HepG2 (cell line): ENCODE measurements at regions not wholly inside any gene's neighbourhood (a gene's known extent, or its start where the extent isn't known, plus 50 kb on each side); places are given as distances from the start of the nearest gene placed in this dataset.

Experiments
- ATAC-seq: fragments of 200-7000 bp; cut with Tn5 transposase; 3 replicates; pipeline ENCODE4 v1.9.1; 2020; ENCODE audit warnings: mild to moderate bottlenecking, moderate library complexity
- BruUV-seq: library from RNA; stranded (reverse); fragments of 400-500 nt; replicated peaks from 2 replicates; lab custom pipeline; 2021; lab: Mats Ljungman, UMichigan
- CTCF ChIA-PET: fragments of 300-600 bp; formaldehyde crosslinking; extraction: SDS; loops from one replicate; lab custom pipeline; 2021; ENCODE audit warnings: low total read pairs, inconsistent platforms, low intra/inter-chr PET ratio; lab: Yijun Ruan, JAX
- POLR2A ChIA-PET: fragments of 350-600 bp; sonication (Branson Sonifier 250); formaldehyde crosslinking; loops from one replicate; lab custom pipeline; 2020; ENCODE audit warnings: antibody characterized with exemption, inconsistent platforms; lab: Yijun Ruan, JAX
- DNase-seq: peaks from one replicate; pipeline ENCODE4 v3.0.0-alpha.2; 2015; ENCODE audit warnings: low spot score
- FAIRE-seq: peaks from 3 replicates; lab custom pipeline; 2011; peaks lifted over from hg19 to GRCh38; lab: Jason Lieb, UNC
- H2AFZ ChIP-seq: one replicate; pipeline ENCODE4 v1.6.1; 2011; ENCODE audit warnings: low read length, inconsistent platforms
- H3K27ac ChIP-seq: fragments of 300-600 bp; 3 replicates; pipeline ENCODE4 v1.8.0; 2011; ENCODE audit warnings: mixed run types, mild to moderate bottlenecking, mixed read lengths, low read length, inconsistent platforms; ENCODE audit not compliant: insufficient read depth; ENCODE audit errors: extremely low read length
- H3K27me3 ChIP-seq, 2 experiments: fragments of 200-600 bp in 1 of 2; 2 replicates in 1 of 2; 3 replicates in 1 of 2; pipeline versions ENCODE4 v1.6.0 to v1.8.0; 2011; ENCODE audit warnings: low read length in 2 of 2, mild to moderate bottlenecking in 2 of 2, moderate library complexity in 2 of 2, inconsistent platforms in 1 of 2; ENCODE audit not compliant: insufficient read depth in 2 of 2, control insufficient read depth in 1 of 2
- H3K36me3 ChIP-seq, 2 experiments: fragments of 200-600 bp in 1 of 2; replicated peaks in 1 of 2; 2 replicates in 1 of 2; 3 replicates in 1 of 2; pipeline versions ENCODE4 v1.5.1 to v1.8.0; 2011; ENCODE audit warnings: low read length in 2 of 2, inconsistent platforms in 1 of 2; ENCODE audit not compliant: insufficient read depth in 2 of 2, control insufficient read depth in 1 of 2
- H3K4me1 ChIP-seq: 2 replicates; pipeline ENCODE4 v1.5.1; 2012; ENCODE audit warnings: low read length, inconsistent platforms; ENCODE audit not compliant: insufficient read depth
- H3K4me2 ChIP-seq: 2 replicates; pipeline ENCODE4 v1.6.0; 2011; ENCODE audit warnings: low read depth, low read length, inconsistent platforms
- H3K4me3 ChIP-seq, 3 experiments: fragments of 200-600 bp in 1 of 3; sonication (generic), shearing (Covaris generic) in 1 of 3; replicated peaks in 1 of 3; 2 replicates each; pipeline ENCODE4 v1.5.1; 2011 to 2016; ENCODE audit warnings: low read length in 3 of 3, inconsistent platforms in 2 of 3, low read depth in 2 of 3, mild to moderate bottlenecking in 2 of 3, control low read depth in 1 of 3, mixed read lengths in 1 of 3; ENCODE audit not compliant: insufficient read depth in 1 of 3
- H3K79me2 ChIP-seq: one replicate; pipeline ENCODE4 v1.6.1; 2011; ENCODE audit warnings: low read length, inconsistent platforms; ENCODE audit not compliant: insufficient read depth
- H3K9ac ChIP-seq: 2 replicates; pipeline ENCODE4 v1.6.0; 2011; ENCODE audit warnings: mild to moderate bottlenecking, low read depth, low read length, inconsistent platforms; ENCODE audit not compliant: insufficient read depth
- H3K9me3 ChIP-seq: 2 replicates; pipeline ENCODE4 v1.5.1; 2012; ENCODE audit warnings: mild to moderate bottlenecking, low read length
- H4K20me1 ChIP-seq: 2 replicates; pipeline ENCODE4 v1.6.0; 2011; ENCODE audit warnings: inconsistent platforms, mild to moderate bottlenecking, low read length, moderate library complexity; ENCODE audit not compliant: insufficient read depth
- ATAD3A ChIP-seq: sonication (generic); formaldehyde crosslinking; IDR thresholded peaks from 2 replicates; pipeline ENCODE4 v1.4.0; 2020; ENCODE audit warnings: missing genetic modification reagents
- CEBPZ ChIP-seq: IDR thresholded peaks from 2 replicates; pipeline ENCODE4 v1.6.1; 2012; ENCODE audit warnings: low read length, improper control_type of control experiment
- EP300 ChIP-seq, 3 experiments: sonication (generic) in 1 of 3; formaldehyde crosslinking in 1 of 3; IDR thresholded peaks; 2 replicates each; pipeline versions ENCODE4 v1.5.1 to v1.6.1; 2011 to 2020; ENCODE audit warnings: low read depth in 2 of 3, low read length in 2 of 3, borderline replicate concordance in 1 of 3, improper control_type of control experiment in 1 of 3, mild to moderate bottlenecking in 1 of 3, missing genetic modification reagents in 1 of 3, moderate library complexity in 1 of 3
- ETV5 ChIP-seq: IDR thresholded peaks from 2 replicates; pipeline ENCODE4 v1.6.1; 2018; ENCODE audit warnings: missing biosample characterization, missing genetic modification reagents, inconsistent platforms, borderline replicate concordance
- PHF20 ChIP-seq: sonication (generic); formaldehyde crosslinking; IDR thresholded peaks from 2 replicates; pipeline ENCODE4 v1.5.0; 2020; ENCODE audit warnings: mild to moderate bottlenecking, missing genetic modification reagents
- PLRG1 ChIP-seq: fragments of 450-650 bp; conservative IDR thresholded peaks from 2 replicates; pipeline ENCODE4 v1.6.1; 2016
- ZBTB37 ChIP-seq: sonication (generic); formaldehyde crosslinking; IDR thresholded peaks from 2 replicates; pipeline ENCODE4 v1.4.0; 2020; ENCODE audit warnings: mild to moderate bottlenecking, missing genetic modification reagents
- ZFP90 ChIP-seq: sonication (generic); formaldehyde crosslinking; IDR thresholded peaks from 2 replicates; pipeline ENCODE4 v1.8.0; 2022; ENCODE audit warnings: missing genetic modification reagents, mild to moderate bottlenecking, inconsistent platforms, borderline replicate concordance
- ZSCAN9 ChIP-seq: IDR thresholded peaks from 2 replicates; pipeline ENCODE4 v1.6.1; 2016; ENCODE audit warnings: borderline replicate concordance
- in situ Hi-C: cut with HindIII; loops from 2 replicates; pipeline ENCODE4 v1.10.0; 2017; ENCODE audit warnings: low pct_unique_long_range_greater_than_20kb; ENCODE audit not compliant: extremely low pct_ligation_motif_present
- intact Hi-C: fragments of 100-400 bp; cut with micrococcal nuclease; formaldehyde crosslinking; loops from one replicate; pipeline ENCODE4 v1.10.0; 2022; ENCODE audit not compliant: unreplicated experiment

GRCh38 chr13:80072231-80072630, 268.7 kb downstream of the SPRY2 start:
- no peak overlapping the region for H3K4me3 ChIP-seq
- no peaks in the 10 kb centered on the region for H3K4me1 ChIP-seq
- no peak overlapping the region for H3K9ac ChIP-seq
- H3K79me2 ChIP-seq, result no peaks in the 10 kb centered on the region
- FAIRE-seq, result no peak
- ChIA-PET CTCF (no interaction called here), POLR2A (no interaction called here)
- no peak overlapping the region for H3K27ac ChIP-seq
- no peak for DNase-seq
- BruUV-seq, result no TSS peak
- no peaks in the 10 kb centered on the region for H3K36me3 ChIP-seq
- no peak overlapping the region for H3K4me2 ChIP-seq
- no peaks in the 10 kb centered on the region for H4K20me1 ChIP-seq
- no peak for TF ChIP-seq PLRG1
- no peak for TF ChIP-seq CEBPZ
- no peak for TF ChIP-seq ZFP90
- TF ChIP-seq ETV5, result no peak
- no peak for TF ChIP-seq PHF20 (CRISPR knock-in tag)
- TF ChIP-seq ATAD3A (CRISPR knock-in tag), result no peak
- no peak for TF ChIP-seq EP300 (IDR thresholded peaks at IDR 0.05; ENCODE audit: low read depth in 2 of 2, low read length in 2 of 2)
- no peak for TF ChIP-seq EP300 (CRISPR knock-in tag; IDR thresholded peaks at IDR 0.05; ENCODE audit: borderline replicate concordance)
- no peak for TF ChIP-seq ZBTB37 (CRISPR knock-in tag)
- no peak for TF ChIP-seq ZSCAN9
- TF ChIP-seq, all 625 proteins: peak for 0
- peaks cover 4% of the 10 kb centered on the region; the same call in 1 of the 2 replicates for H3K9me3 ChIP-seq
- ATAC-seq, result no peak
- H3K27me3 ChIP-seq, result no peaks in the 10 kb centered on the region
- no peak overlapping the region for H2AFZ ChIP-seq
- intact Hi-C loops (no loop called here), in situ Hi-C loops (no loop called here)
